ENCODE measurements at regions not wholly inside any gene's neighbourhood (a gene's known extent, or its start where the extent isn't known, plus 50 kb on each side); places are given as distances from the start of the nearest gene placed in this dataset.
"Not testable (repeated sequence)": the region's sequence is repeated elsewhere in the genome, so short reads cannot be mapped to it uniquely, and the experiment has no call there.

- Histone ChIP-seq H3K4me1 (replicated peaks) (no peaks in the 10 kb centered on the region), H3K27ac (no peak overlapping the region), H3K27me3 (replicated peaks) (no peaks in the 10 kb centered on the region), H3K9me3 (replicated peaks) (no peaks in the 10 kb centered on the region), H3K36me3 (no peaks in the 10 kb centered on the region), H3K4me3 (no peak overlapping the region)
- no peak for DNase-seq (ENCODE audit: low read depth in 1 of 2, low spot score in 2 of 2)
Measured at GRCh38 chrX:150225266-150225665, 137.9 kb upstream of the MAMLD1 start.

- no peaks in the 10 kb centered on the region for H3K4me1 ChIP-seq (replicated peaks)
- H3K4me3 ChIP-seq = no peak overlapping the region
- H3K36me3 ChIP-seq = no peaks in the 10 kb centered on the region
- no peak overlapping the region for H3K27ac ChIP-seq
- no peaks in the 10 kb centered on the region for H3K9me3 ChIP-seq (replicated peaks)
- DNase-seq (ENCODE audit: low read depth in 1 of 2, low spot score in 2 of 2) = no peak
- H3K27me3 ChIP-seq (replicated peaks) = no peaks in the 10 kb centered on the region
Measured at GRCh38 chrX:150225756-150226155, 137.4 kb upstream of the MAMLD1 start.

- Histone ChIP-seq H3K4me3 (no peak overlapping the region), H3K36me3 (no peaks in the 10 kb centered on the region), H3K9me3 (replicated peaks) (no peaks in the 10 kb centered on the region), H3K27ac (no peak overlapping the region), H3K27me3 (replicated peaks) (no peaks in the 10 kb centered on the region), H3K4me1 (replicated peaks) (no peaks in the 10 kb centered on the region)
- no peak for DNase-seq (ENCODE audit: low read depth in 1 of 2, low spot score in 2 of 2)
Measured at GRCh38 chrX:150226223-150226965, 136.7 kb upstream of the MAMLD1 start.

GRCh38 chrX:150227321-150227860 is 135.7 kb upstream of the MAMLD1 start:
- H3K27me3 ChIP-seq (replicated peaks) = no peaks in the 10 kb centered on the region
- no peaks in the 10 kb centered on the region for H3K36me3 ChIP-seq
- no peak overlapping the region for H3K4me3 ChIP-seq
- no peaks in the 10 kb centered on the region for H3K4me1 ChIP-seq (replicated peaks)
- H3K27ac ChIP-seq = no peak overlapping the region
- DNase-seq (ENCODE audit: low read depth in 1 of 2, low spot score in 2 of 2) = no peak
- no peaks in the 10 kb centered on the region for H3K9me3 ChIP-seq (replicated peaks)

GRCh38 chrX:150227873-150228410 is 135.2 kb upstream of the MAMLD1 start:
- Histone ChIP-seq H3K27ac (no peak overlapping the region), H3K4me1 (replicated peaks) (no peaks in the 10 kb centered on the region), H3K4me3 (no peak overlapping the region), H3K27me3 (replicated peaks) (no peaks in the 10 kb centered on the region), H3K9me3 (replicated peaks) (no peaks in the 10 kb centered on the region), H3K36me3 (no peaks in the 10 kb centered on the region)
- no peak for DNase-seq (ENCODE audit: low read depth in 1 of 2, low spot score in 2 of 2)

- no peaks in the 10 kb centered on the region for H3K36me3 ChIP-seq
- no peaks in the 10 kb centered on the region for H3K9me3 ChIP-seq (replicated peaks)
- no peak overlapping the region for H3K27ac ChIP-seq
- no peaks in the 10 kb centered on the region for H3K4me1 ChIP-seq (replicated peaks)
- no peak overlapping the region for H3K4me3 ChIP-seq
- no peak for DNase-seq (ENCODE audit: low read depth in 1 of 2, low spot score in 2 of 2)
- no peaks in the 10 kb centered on the region for H3K27me3 ChIP-seq (replicated peaks)
Measured at GRCh38 chrX:150228431-150228830, 134.7 kb upstream of the MAMLD1 start.

GRCh38 chrX:150229030-150229429 is 134.1 kb upstream of the MAMLD1 start:
- H3K4me1 ChIP-seq (replicated peaks) = peaks cover 2% of the 10 kb centered on the region
- H3K9me3 ChIP-seq (replicated peaks) = no peaks in the 10 kb centered on the region
- no peak overlapping the region for H3K27ac ChIP-seq
- DNase-seq (ENCODE audit: low read depth in 1 of 2, low spot score in 2 of 2) = no peak
- no peaks in the 10 kb centered on the region for H3K36me3 ChIP-seq
- H3K27me3 ChIP-seq (replicated peaks) = no peaks in the 10 kb centered on the region
- no peak overlapping the region for H3K4me3 ChIP-seq

- Histone ChIP-seq H3K27ac (no peak overlapping the region), H3K4me1 (replicated peaks) (peaks cover 6% of the 10 kb centered on the region), H3K36me3 (no peaks in the 10 kb centered on the region), H3K27me3 (replicated peaks) (no peaks in the 10 kb centered on the region), H3K4me3 (no peak overlapping the region), H3K9me3 (replicated peaks) (no peaks in the 10 kb centered on the region)
- no peak for DNase-seq (ENCODE audit: low read depth in 1 of 2, low spot score in 2 of 2)
Measured at GRCh38 chrX:150229481-150229880, 133.6 kb upstream of the MAMLD1 start.

GRCh38 chrX:150230952-150231351 is 132.2 kb upstream of the MAMLD1 start:
- not testable (repeated sequence) for DNase-seq (ENCODE audit: low read depth in 1 of 2, low spot score in 2 of 2); H3K27me3 ChIP-seq (replicated peaks); H3K27ac ChIP-seq; H3K36me3 ChIP-seq; H3K4me3 ChIP-seq; H3K9me3 ChIP-seq (replicated peaks)
- peaks cover 14% of the 10 kb centered on the region for H3K4me1 ChIP-seq (replicated peaks)

- H3K4me1 ChIP-seq (replicated peaks) = peaks cover 18% of the 10 kb centered on the region
- H3K36me3 ChIP-seq; H3K27ac ChIP-seq; H3K9me3 ChIP-seq (replicated peaks); DNase-seq (ENCODE audit: low read depth in 1 of 2, low spot score in 2 of 2); H3K27me3 ChIP-seq (replicated peaks); H3K4me3 ChIP-seq: not testable (repeated sequence)
Measured at GRCh38 chrX:150231368-150231767, 131.7 kb upstream of the MAMLD1 start.

GRCh38 chrX:150232222-150232621 is 130.9 kb upstream of the MAMLD1 start:
- H3K4me3 ChIP-seq; H3K27me3 ChIP-seq (replicated peaks); H3K27ac ChIP-seq; H3K9me3 ChIP-seq (replicated peaks); DNase-seq (ENCODE audit: low read depth in 1 of 2, low spot score in 2 of 2); H3K36me3 ChIP-seq: not testable (repeated sequence)
- H3K4me1 ChIP-seq (replicated peaks) = peaks cover 23% of the 10 kb centered on the region

GRCh38 chrX:150234126-150234525 is 129.0 kb upstream of the MAMLD1 start:
- Histone ChIP-seq H3K9me3 (replicated peaks) (no peaks in the 10 kb centered on the region), H3K4me3 (no peak overlapping the region), H3K27me3 (replicated peaks) (no peaks in the 10 kb centered on the region), H3K27ac (no peak overlapping the region; the same call in 1 of the 2 replicates), H3K36me3 (no peaks in the 10 kb centered on the region), H3K4me1 (replicated peaks) (peaks cover 23% of the 10 kb centered on the region)
- peak; percentile 58 to 59 for DNase-seq (ENCODE audit: low read depth in 1 of 2, low spot score in 2 of 2)

- Histone ChIP-seq H3K36me3 (no peaks in the 10 kb centered on the region), H3K4me3 (no peak overlapping the region), H3K27me3 (replicated peaks) (no peaks in the 10 kb centered on the region), H3K9me3 (replicated peaks) (no peaks in the 10 kb centered on the region), H3K27ac (peak overlapping the region; percentile 22; the same call in 1 of the 2 replicates), H3K4me1 (replicated peaks) (peaks cover 23% of the 10 kb centered on the region)
- peak; percentile 38 to 52 for DNase-seq (ENCODE audit: low read depth in 1 of 2, low spot score in 2 of 2)
Measured at GRCh38 chrX:150236327-150236726, 126.8 kb upstream of the MAMLD1 start.

- H3K9me3 ChIP-seq (replicated peaks) = no peaks in the 10 kb centered on the region
- DNase-seq (ENCODE audit: low read depth in 1 of 2, low spot score in 2 of 2) = no peak
- no peaks in the 10 kb centered on the region for H3K27me3 ChIP-seq (replicated peaks)
- peaks cover 23% of the 10 kb centered on the region for H3K4me1 ChIP-seq (replicated peaks)
- no peak overlapping the region for H3K27ac ChIP-seq
- no peaks in the 10 kb centered on the region for H3K36me3 ChIP-seq
- no peak overlapping the region for H3K4me3 ChIP-seq
Measured at GRCh38 chrX:150238632-150239382, 124.3 kb upstream of the MAMLD1 start.
